WTC11 (cell line): ENCODE measurements at regions not wholly inside any gene's neighbourhood (a gene's known extent, or its start where the extent isn't known, plus 50 kb on each side); places are given as distances from the start of the nearest gene placed in this dataset.

ENCODE experiments used
- ATAC-seq: fragments of 200-7000 bp; cut with Tn5 transposase; 2 replicates; pipeline ENCODE4 v1.10.0; 2021; ENCODE audit warnings: mild to moderate bottlenecking, moderate library complexity
- CTCF ChIA-PET: fragments of 300-600 bp; sonication (Branson Sonifier 250); formaldehyde crosslinking; loops from one replicate; lab custom pipeline; 2021; ENCODE audit warnings: antibody characterized with exemption; lab: Charles Lee
- POLR2A ChIA-PET: fragments of 350-600 bp; sonication (Branson Sonifier 250); formaldehyde crosslinking; loops from one replicate; lab custom pipeline; 2021; ENCODE audit warnings: antibody characterized with exemption; lab: Charles Lee
- DNase-seq: peaks from one replicate; pipeline ENCODE4 v3.0.0; 2021; ENCODE audit warnings: low spot score
- H3K27ac Mint-ChIP-seq: 2 replicates; pipeline ENCODE4 v1.8.0; 2021; ENCODE audit warnings: mixed read lengths
- H3K27me3 Mint-ChIP-seq: 2 replicates; pipeline ENCODE4 v1.8.0; 2021; ENCODE audit warnings: low read depth, mild to moderate bottlenecking, moderate library complexity, mixed read lengths
- H3K36me3 Mint-ChIP-seq: 2 replicates; pipeline ENCODE4 v1.8.0; 2021; ENCODE audit warnings: mixed read lengths
- H3K4me1 Mint-ChIP-seq: 2 replicates; pipeline ENCODE4 v1.8.0; 2022; ENCODE audit warnings: mixed read lengths
- H3K4me3 Mint-ChIP-seq: 2 replicates; pipeline ENCODE4 v1.8.0; 2021; ENCODE audit warnings: mild to moderate bottlenecking, moderate library complexity, mixed read lengths
- H3K9me3 Mint-ChIP-seq: 2 replicates; pipeline ENCODE4 v1.8.0; 2021; ENCODE audit warnings: mixed read lengths
- ATF2 ChIP-seq: sonication (generic); formaldehyde crosslinking; IDR thresholded peaks from 2 replicates; pipeline ENCODE4 v1.8.1; 2022; ENCODE audit warnings: low read depth, missing genetic modification reagents, borderline replicate concordance
- CREM ChIP-seq: sonication (generic); formaldehyde crosslinking; IDR thresholded peaks from 2 replicates; pipeline ENCODE4 v1.8.1; 2022; ENCODE audit warnings: mild to moderate bottlenecking, missing genetic modification reagents, moderate library complexity
- FOXP4 ChIP-seq: sonication (generic); formaldehyde crosslinking; IDR thresholded peaks from 2 replicates; pipeline ENCODE4 v1.8.0; 2022; ENCODE audit warnings: mild to moderate bottlenecking, missing genetic modification reagents
- GRHL2 ChIP-seq: fragments of 250-450 bp; sonication (Bioruptor Pico); IDR thresholded peaks from 2 replicates; pipeline ENCODE4 v1.8.0; 2022; ENCODE audit warnings: mild to moderate bottlenecking, moderate library complexity; ENCODE audit not compliant: insufficient replicate concordance, severe bottlenecking
- KAT7 ChIP-seq: sonication (generic); formaldehyde crosslinking; IDR thresholded peaks from 2 replicates; pipeline ENCODE4 v1.8.1; 2023; ENCODE audit warnings: missing genetic modification reagents, mild to moderate bottlenecking, borderline replicate concordance
- PRRX2 ChIP-seq: fragments of 250-450 bp; sonication (Bioruptor Pico); IDR thresholded peaks from 2 replicates; pipeline ENCODE4 v1.8.0; 2021; ENCODE audit warnings: mild to moderate bottlenecking
- SMAD4 ChIP-seq: sonication (generic); formaldehyde crosslinking; IDR thresholded peaks from 2 replicates; pipeline ENCODE4 v1.8.0; 2022; ENCODE audit warnings: mild to moderate bottlenecking, missing genetic modification reagents
- STAT6 ChIP-seq: sonication (generic); formaldehyde crosslinking; conservative IDR thresholded peaks from 2 replicates; pipeline ENCODE4 v1.8.1; 2023; ENCODE audit warnings: mild to moderate bottlenecking, low read depth, missing genetic modification reagents, moderate library complexity
- TEAD1 ChIP-seq: sonication (generic); formaldehyde crosslinking; IDR thresholded peaks from 2 replicates; pipeline ENCODE4 v1.8.0; 2022; ENCODE audit warnings: mild to moderate bottlenecking, missing genetic modification reagents
- TP53 ChIP-seq: sonication (generic); formaldehyde crosslinking; IDR thresholded peaks from 2 replicates; pipeline ENCODE4 v1.8.1; 2023; ENCODE audit warnings: mild to moderate bottlenecking, missing genetic modification reagents
- ZBTB21 ChIP-seq: sonication (generic); formaldehyde crosslinking; IDR thresholded peaks from 2 replicates; pipeline ENCODE4 v1.8.1; 2023; ENCODE audit warnings: mild to moderate bottlenecking, missing genetic modification reagents, borderline replicate concordance
- ZMAT4 ChIP-seq: fragments of 250-450 bp; sonication (Bioruptor Pico); IDR thresholded peaks from 2 replicates; pipeline ENCODE4 v1.9.0; 2021; ENCODE audit warnings: mild to moderate bottlenecking
- ZNF121 ChIP-seq: sonication (generic); formaldehyde crosslinking; IDR thresholded peaks from 2 replicates; pipeline ENCODE4 v1.8.0; 2023; ENCODE audit warnings: missing genetic modification reagents
- ZNF281 ChIP-seq: sonication (generic); formaldehyde crosslinking; IDR thresholded peaks from 2 replicates; pipeline ENCODE4 v1.8.0; 2023; ENCODE audit warnings: mild to moderate bottlenecking, missing genetic modification reagents
- ZNF317 ChIP-seq: sonication (generic); formaldehyde crosslinking; IDR thresholded peaks from 2 replicates; pipeline ENCODE4 v1.8.1; 2023; ENCODE audit warnings: low read depth, mild to moderate bottlenecking, moderate library complexity, missing genetic modification reagents, borderline replicate concordance
- ZNF416 ChIP-seq: fragments of 250-450 bp; sonication (Bioruptor Pico); IDR thresholded peaks from 2 replicates; pipeline ENCODE4 v1.9.0; 2021; ENCODE audit warnings: mild to moderate bottlenecking, inconsistent platforms
- ZNF671 ChIP-seq: fragments of 250-450 bp; sonication (Bioruptor Pico); IDR thresholded peaks from 2 replicates; pipeline ENCODE4 v1.8.0; 2021; ENCODE audit warnings: mild to moderate bottlenecking

GRCh38 chr9:107975426-107976010 lies 485.9 kb upstream of the KLF4 start (continued):
- no peak for TF ChIP-seq ZNF281

- H3K4me3 Mint-ChIP-seq: no peak overlapping the region
- no peaks in the 10 kb centered on the region for H3K36me3 Mint-ChIP-seq
- H3K9me3 Mint-ChIP-seq: peaks cover 6% of the 10 kb centered on the region; the same call in 1 of the 2 replicates
- H3K27ac Mint-ChIP-seq: no peak overlapping the region
- ChIA-PET CTCF (interaction anchor here (1.2 kb wide), 1 partner anchor 75 kb away, joined by 4 read pairs; no protein-coding TSS in a partner anchor), POLR2A (interaction anchor here (0.6 kb wide), 1 partner anchor 41 kb away, joined by 4 read pairs; no protein-coding TSS in a partner anchor)
- no peak for ATAC-seq
- no peaks in the 10 kb centered on the region for H3K27me3 Mint-ChIP-seq
- peaks cover 21% of the 10 kb centered on the region for H3K4me1 Mint-ChIP-seq
- TF ChIP-seq ZMAT4 (CRISPR knock-in tag): no peak
- no peak for TF ChIP-seq PRRX2 (CRISPR knock-in tag)
- TF ChIP-seq ZNF416: no peak
- TF ChIP-seq GRHL2: no peak
- TF ChIP-seq TP53 (CRISPR knock-in tag): no peak
- no peak for TF ChIP-seq SMAD4 (CRISPR knock-in tag)
- no peak for TF ChIP-seq TEAD1
- no peak for TF ChIP-seq FOXP4
- DNase-seq: no peak
Observed at GRCh38 chr9:107973451-107973850, 483.9 kb upstream of the KLF4 start.

GRCh38 chr9:107972346-107972745 lies 482.8 kb upstream of the KLF4 start:
- Mint-ChIP-seq H3K4me3 (no peak overlapping the region), H3K9me3 (peaks cover 6% of the 10 kb centered on the region; the same call in 1 of the 2 replicates), H3K4me1 (peaks cover 23% of the 10 kb centered on the region), H3K27me3 (no peaks in the 10 kb centered on the region), H3K36me3 (no peaks in the 10 kb centered on the region), H3K27ac (no peak overlapping the region)
- TF ChIP-seq ZNF317 (CRISPR knock-in tag) (no peak), CREM (CRISPR knock-in tag) (no peak)
- DNase-seq (no peak), ATAC-seq (no peak)
- ChIA-PET POLR2A (no interaction called here), CTCF (interaction anchor here (1.2 kb wide), 1 partner anchor 74 kb away, joined by 4 read pairs; no protein-coding TSS in a partner anchor)

GRCh38 chr9:107971241-107971640 lies 481.7 kb upstream of the KLF4 start:
- peaks cover 10% of the 10 kb centered on the region for H3K9me3 Mint-ChIP-seq
- CTCF ChIA-PET: no interaction called here
- no peak overlapping the region for H3K27ac Mint-ChIP-seq
- no peak for ATAC-seq
- no peak overlapping the region for H3K4me3 Mint-ChIP-seq
- POLR2A ChIA-PET: no interaction called here
- H3K27me3 Mint-ChIP-seq: no peaks in the 10 kb centered on the region
- peaks cover 14% of the 10 kb centered on the region for H3K4me1 Mint-ChIP-seq
- no peak for DNase-seq
- no peaks in the 10 kb centered on the region for H3K36me3 Mint-ChIP-seq
- TF ChIP-seq ZNF671 (CRISPR knock-in tag) (no peak), ATF2 (no peak), STAT6 (CRISPR knock-in tag) (no peak), ZNF121 (CRISPR knock-in tag) (no peak), KAT7 (CRISPR knock-in tag) (no peak), GRHL2 (no peak), ZBTB21 (CRISPR knock-in tag) (no peak), CREM (CRISPR knock-in tag) (no peak)
